HL-60 (cell line): ENCODE measurements at regions not wholly inside any gene's neighbourhood (a gene's known extent, or its start where the extent isn't known, plus 50 kb on each side); places are given as distances from the start of the nearest gene placed in this dataset.

Source experiments
- DNase-seq, 2 experiments: peaks; one replicate each; pipeline ENCODE4 v3.0.0-alpha.2; 2010 to 2020; ENCODE audit warnings: low read depth in 1 of 2, low spot score in 1 of 2
- H3K27ac ChIP-seq: fragments of 250-450 bp; sonication (Bioruptor Pico); replicated peaks from 2 replicates; pipeline ENCODE4 v1.5.1; 2020; ENCODE audit warnings: mild to moderate bottlenecking, moderate library complexity
- H3K27me3 ChIP-seq: fragments of 250-450 bp; sonication (Bioruptor Pico); 2 replicates; pipeline ENCODE4 v1.5.1; 2021; ENCODE audit warnings: mild to moderate bottlenecking, moderate library complexity; ENCODE audit not compliant: insufficient read depth, poor library complexity, severe bottlenecking
- H3K4me3 ChIP-seq: replicated peaks from 2 replicates; pipeline ENCODE4 v1.5.1; 2011; ENCODE audit warnings: mild to moderate bottlenecking, control low read depth, low read length; ENCODE audit not compliant: insufficient read depth
- GABPA ChIP-seq: IDR thresholded peaks from 2 replicates; pipeline ENCODE4 v1.6.1; 2012; ENCODE audit warnings: low read depth
- POLR2AphosphoS5 ChIP-seq: IDR thresholded peaks from 2 replicates; pipeline ENCODE4 v1.6.1; 2012; ENCODE audit warnings: low read depth
- SPI1 ChIP-seq: IDR thresholded peaks from 2 replicates; pipeline ENCODE4 v1.6.1; 2012; ENCODE audit warnings: low read depth, mild to moderate bottlenecking, borderline replicate concordance
- TF ChIP-seq, protein P1 (sequence below): IDR thresholded peaks from 2 replicates; pipeline ENCODE4 v1.6.1; 2012; ENCODE audit warnings: low read depth; ENCODE audit not compliant: insufficient replicate concordance
- TF ChIP-seq, protein P2 (sequence below): IDR thresholded peaks from one replicate; pipeline ENCODE4 v1.5.1; 2011; ENCODE audit warnings: low read length, control low read depth, inconsistent platforms; ENCODE audit not compliant: insufficient read depth

DNA sequence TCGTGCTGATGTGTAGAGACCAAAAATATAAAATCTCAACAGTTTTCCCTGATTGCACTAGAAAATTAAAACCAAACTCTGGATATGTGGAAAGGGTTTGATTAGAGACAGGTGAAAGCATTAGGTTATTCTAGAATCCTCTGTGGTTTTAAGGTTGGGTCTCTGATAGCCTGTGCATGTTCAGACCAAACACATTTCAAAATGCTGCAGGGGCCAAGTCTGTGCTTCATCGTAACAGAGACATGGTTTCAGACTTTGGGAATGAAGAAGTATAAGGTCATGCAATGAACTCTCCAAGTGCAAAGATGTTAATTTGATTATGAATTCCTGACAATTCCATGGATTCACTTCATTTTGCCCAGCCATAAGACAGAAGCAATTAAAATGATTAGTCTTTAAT lies 261.0 kb upstream of the KCNJ16 start:
- Histone ChIP-seq H3K27me3 (no peaks in the 10 kb centered on the region), H3K4me3 (no peak overlapping the region), H3K27ac (no peak overlapping the region)
- DNase-seq: no peak
- TF ChIP-seq SPI1 (no peak), POLR2AphosphoS5 (no peak), GABPA (no peak)
- TF ChIP-seq, protein P1, sequence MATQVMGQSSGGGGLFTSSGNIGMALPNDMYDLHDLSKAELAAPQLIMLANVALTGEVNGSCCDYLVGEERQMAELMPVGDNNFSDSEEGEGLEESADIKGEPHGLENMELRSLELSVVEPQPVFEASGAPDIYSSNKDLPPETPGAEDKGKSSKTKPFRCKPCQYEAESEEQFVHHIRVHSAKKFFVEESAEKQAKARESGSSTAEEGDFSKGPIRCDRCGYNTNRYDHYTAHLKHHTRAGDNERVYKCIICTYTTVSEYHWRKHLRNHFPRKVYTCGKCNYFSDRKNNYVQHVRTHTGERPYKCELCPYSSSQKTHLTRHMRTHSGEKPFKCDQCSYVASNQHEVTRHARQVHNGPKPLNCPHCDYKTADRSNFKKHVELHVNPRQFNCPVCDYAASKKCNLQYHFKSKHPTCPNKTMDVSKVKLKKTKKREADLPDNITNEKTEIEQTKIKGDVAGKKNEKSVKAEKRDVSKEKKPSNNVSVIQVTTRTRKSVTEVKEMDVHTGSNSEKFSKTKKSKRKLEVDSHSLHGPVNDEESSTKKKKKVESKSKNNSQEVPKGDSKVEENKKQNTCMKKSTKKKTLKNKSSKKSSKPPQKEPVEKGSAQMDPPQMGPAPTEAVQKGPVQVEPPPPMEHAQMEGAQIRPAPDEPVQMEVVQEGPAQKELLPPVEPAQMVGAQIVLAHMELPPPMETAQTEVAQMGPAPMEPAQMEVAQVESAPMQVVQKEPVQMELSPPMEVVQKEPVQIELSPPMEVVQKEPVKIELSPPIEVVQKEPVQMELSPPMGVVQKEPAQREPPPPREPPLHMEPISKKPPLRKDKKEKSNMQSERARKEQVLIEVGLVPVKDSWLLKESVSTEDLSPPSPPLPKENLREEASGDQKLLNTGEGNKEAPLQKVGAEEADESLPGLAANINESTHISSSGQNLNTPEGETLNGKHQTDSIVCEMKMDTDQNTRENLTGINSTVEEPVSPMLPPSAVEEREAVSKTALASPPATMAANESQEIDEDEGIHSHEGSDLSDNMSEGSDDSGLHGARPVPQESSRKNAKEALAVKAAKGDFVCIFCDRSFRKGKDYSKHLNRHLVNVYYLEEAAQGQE: no peak
- TF ChIP-seq, protein P2, sequence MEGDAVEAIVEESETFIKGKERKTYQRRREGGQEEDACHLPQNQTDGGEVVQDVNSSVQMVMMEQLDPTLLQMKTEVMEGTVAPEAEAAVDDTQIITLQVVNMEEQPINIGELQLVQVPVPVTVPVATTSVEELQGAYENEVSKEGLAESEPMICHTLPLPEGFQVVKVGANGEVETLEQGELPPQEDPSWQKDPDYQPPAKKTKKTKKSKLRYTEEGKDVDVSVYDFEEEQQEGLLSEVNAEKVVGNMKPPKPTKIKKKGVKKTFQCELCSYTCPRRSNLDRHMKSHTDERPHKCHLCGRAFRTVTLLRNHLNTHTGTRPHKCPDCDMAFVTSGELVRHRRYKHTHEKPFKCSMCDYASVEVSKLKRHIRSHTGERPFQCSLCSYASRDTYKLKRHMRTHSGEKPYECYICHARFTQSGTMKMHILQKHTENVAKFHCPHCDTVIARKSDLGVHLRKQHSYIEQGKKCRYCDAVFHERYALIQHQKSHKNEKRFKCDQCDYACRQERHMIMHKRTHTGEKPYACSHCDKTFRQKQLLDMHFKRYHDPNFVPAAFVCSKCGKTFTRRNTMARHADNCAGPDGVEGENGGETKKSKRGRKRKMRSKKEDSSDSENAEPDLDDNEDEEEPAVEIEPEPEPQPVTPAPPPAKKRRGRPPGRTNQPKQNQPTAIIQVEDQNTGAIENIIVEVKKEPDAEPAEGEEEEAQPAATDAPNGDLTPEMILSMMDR: no peak

DNA sequence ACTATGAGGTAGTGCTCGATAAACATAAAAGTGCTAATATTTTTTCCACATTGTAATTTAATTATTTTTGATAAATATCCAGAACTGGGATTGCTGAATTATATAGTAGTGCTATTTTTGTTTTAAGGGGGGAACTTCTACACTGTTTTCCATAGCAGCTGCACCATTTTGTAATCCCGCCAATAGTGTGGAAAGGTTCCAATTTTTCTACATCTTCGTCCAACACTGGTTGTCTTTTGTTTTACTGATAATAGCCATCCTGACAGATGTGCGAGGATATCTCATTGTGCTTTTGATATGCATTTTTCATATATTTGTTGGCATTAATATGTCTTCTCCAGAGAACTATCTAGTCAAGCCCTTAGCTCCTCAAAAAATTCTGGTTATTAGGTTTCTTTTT lies 259.6 kb upstream of the KCNJ16 start:
- DNase-seq: no peak
- H3K27ac ChIP-seq: no peak overlapping the region
- no peaks in the 10 kb centered on the region for H3K27me3 ChIP-seq
- TF ChIP-seq, protein P1: no peak
- TF ChIP-seq POLR2AphosphoS5 (no peak), SPI1 (no peak), GABPA (no peak)
- TF ChIP-seq, protein P2: no peak
- no peak overlapping the region for H3K4me3 ChIP-seq

DNA sequence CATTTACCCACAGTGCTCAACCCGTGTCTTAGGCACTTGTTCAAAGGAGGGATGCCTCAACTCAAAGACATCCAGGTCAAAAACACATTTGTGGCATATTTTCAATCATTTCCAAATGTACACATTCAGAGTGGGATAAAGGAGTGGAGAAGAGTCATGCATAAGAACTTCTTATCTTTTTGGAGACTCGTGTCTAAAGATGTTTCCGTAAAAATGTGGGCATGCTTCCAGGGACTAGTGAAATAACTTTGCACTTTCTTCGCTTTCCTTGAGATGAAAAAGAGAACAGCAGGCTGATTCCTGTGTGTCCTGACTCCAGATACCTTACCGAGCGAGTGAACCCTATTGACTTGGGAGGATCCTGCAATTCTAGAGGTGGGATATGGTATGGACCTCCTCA lies 256.6 kb upstream of the KCNJ16 start:
- Histone ChIP-seq H3K27me3 (no peaks in the 10 kb centered on the region), H3K4me3 (no peak overlapping the region), H3K27ac (no peak overlapping the region)
- no peak for DNase-seq
- TF ChIP-seq, protein P1: no peak
- TF ChIP-seq GABPA (no peak), POLR2AphosphoS5 (no peak), SPI1 (no peak)
- TF ChIP-seq, protein P2: no peak
